SK-N-SH (cell line): ENCODE measurements at regions not wholly inside any gene's neighbourhood (a gene's known extent, or its start where the extent isn't known, plus 50 kb on each side); places are given as distances from the start of the nearest gene placed in this dataset.

Experiments
- CTCF ChIA-PET: fragments of 300-600, 350-600 bp; formaldehyde crosslinking; extraction: SDS; loops from one replicate; lab custom pipeline; 2021; lab: Yijun Ruan, JAX
- POLR2A ChIA-PET: fragments of 350-600 bp; sonication (Branson Sonifier 250); formaldehyde crosslinking; extraction: SDS; loops from one replicate; lab custom pipeline; 2020; ENCODE audit warnings: antibody characterized with exemption, inconsistent platforms; lab: Yijun Ruan, JAX
- DNase-seq: peaks from one replicate; pipeline ENCODE4 v3.0.0; 2012
- H2AFZ ChIP-seq: fragments of 200-600 bp; sonication (generic); 2 replicates; pipeline ENCODE4 v1.8.1; 2016; ENCODE audit warnings: antibody characterized with exemption, mild to moderate bottlenecking, low read depth
- H3F3A ChIP-seq: fragments of 200-600 bp; sonication (generic); replicated peaks from 2 replicates; pipeline ENCODE3; 2016; ENCODE audit warnings: antibody characterized with exemption, mild to moderate bottlenecking; ENCODE audit not compliant: insufficient read depth
- H3K27ac ChIP-seq, 2 experiments: fragments of 200-500 bp in 1 of 2; fragments of 200-600 bp in 1 of 2; sonication (Bioruptor generic) in 1 of 2; sonication (generic), shearing (Covaris generic) in 1 of 2; 2 replicates each; pipeline versions ENCODE4 v1.5.1 to v1.6.1; 2014 to 2016; ENCODE audit warnings: low read depth in 2 of 2, inconsistent platforms in 1 of 2, low read length in 1 of 2, mild to moderate bottlenecking in 1 of 2, mixed read lengths in 1 of 2
- H3K27me3 ChIP-seq: fragments of 200-600 bp; sonication (generic), shearing (Covaris generic); 2 replicates; pipeline ENCODE4 v1.6.1; 2016; ENCODE audit warnings: mixed run types; ENCODE audit not compliant: insufficient read depth
- H3K36me3 ChIP-seq, 2 experiments: fragments of 200-500 bp in 1 of 2; fragments of 200-600 bp in 1 of 2; sonication (Bioruptor generic) in 1 of 2; sonication (generic) in 1 of 2; replicated peaks in 1 of 2; 2 replicates each; pipeline versions ENCODE3 to v1.5.1; 2014 to 2016; ENCODE audit warnings: low read length in 1 of 2, mild to moderate bottlenecking in 1 of 2; ENCODE audit not compliant: insufficient read depth in 2 of 2, control insufficient read depth in 1 of 2
- H3K4me1 ChIP-seq, 2 experiments: fragments of 200-500 bp in 1 of 2; fragments of 200-600 bp in 1 of 2; sonication (Bioruptor generic) in 1 of 2; sonication (generic), shearing (Covaris generic) in 1 of 2; 2 replicates each; pipeline versions ENCODE4 v1.5.1 to v1.6.1; 2014 to 2016; ENCODE audit warnings: low read depth in 1 of 2, low read length in 1 of 2, mixed run types in 1 of 2; ENCODE audit not compliant: insufficient read depth in 2 of 2, control insufficient read depth in 1 of 2
- H3K4me2 ChIP-seq: fragments of 200-600 bp; sonication (generic), shearing (Covaris generic); 2 replicates; pipeline ENCODE4 v1.6.1; 2017; ENCODE audit warnings: mixed run types
- H3K4me3 ChIP-seq, 2 experiments: fragments of 200-500 bp in 1 of 2; fragments of 200-600 bp in 1 of 2; sonication (Bioruptor generic) in 1 of 2; sonication (generic), shearing (Covaris generic) in 1 of 2; 2 replicates each; pipeline versions ENCODE4 v1.5.1 to v1.8.1; 2014 to 2016; ENCODE audit warnings: low read depth in 2 of 2, inconsistent platforms in 1 of 2, low read length in 1 of 2, mild to moderate bottlenecking in 1 of 2, mixed read lengths in 1 of 2, moderate library complexity in 1 of 2
- H3K79me2 ChIP-seq: fragments of 200-600 bp; sonication (generic); 2 replicates; pipeline ENCODE4 v1.8.1; 2017; ENCODE audit warnings: mild to moderate bottlenecking; ENCODE audit not compliant: insufficient read depth
- H3K9ac ChIP-seq: fragments of 200-600 bp; sonication (generic); 2 replicates; pipeline ENCODE4 v1.6.1; 2017; ENCODE audit warnings: mixed run types
- H3K9me2 ChIP-seq: fragments of 200-600 bp; sonication (generic); 2 replicates; pipeline ENCODE4 v1.6.1; 2017; ENCODE audit warnings: mixed run types
- H3K9me3 ChIP-seq: fragments of 200-600 bp; sonication (generic); 2 replicates; pipeline ENCODE4 v1.6.1; 2017; ENCODE audit warnings: mixed run types, mild to moderate bottlenecking, moderate library complexity
- H4K20me1 ChIP-seq: fragments of 200-600 bp; sonication (generic); 2 replicates; pipeline ENCODE4 v1.6.1; 2017; ENCODE audit warnings: mild to moderate bottlenecking, mixed run types; ENCODE audit not compliant: insufficient read depth
- EP300 ChIP-seq, 2 experiments: IDR thresholded peaks; 2 replicates each; pipeline versions ENCODE4 v1.4.0 to v1.6.1; 2012; ENCODE audit warnings: borderline replicate concordance in 1 of 2, low read depth in 1 of 2, low read length in 1 of 2
- FOSL2 ChIP-seq: IDR thresholded peaks from 2 replicates; pipeline ENCODE4 v1.4.0; 2012; ENCODE audit warnings: low read depth, mild to moderate bottlenecking, moderate library complexity, borderline replicate concordance
- FOXJ3 ChIP-seq: sonication (generic); formaldehyde crosslinking; IDR thresholded peaks from 2 replicates; pipeline ENCODE4 v1.5.1; 2020; ENCODE audit warnings: mild to moderate bottlenecking, missing genetic modification reagents
- FOXM1 ChIP-seq: IDR thresholded peaks from 2 replicates; pipeline ENCODE4 v1.4.0; 2012; ENCODE audit warnings: low read depth, mild to moderate bottlenecking
- JUND ChIP-seq: IDR thresholded peaks from 2 replicates; pipeline ENCODE4 v1.4.0; 2012
- MXI1 ChIP-seq: IDR thresholded peaks from 2 replicates; pipeline ENCODE4 v1.6.1; 2012; ENCODE audit warnings: mild to moderate bottlenecking, low read depth, low read length, improper control_type of control experiment
- NFIC ChIP-seq: IDR thresholded peaks from 2 replicates; pipeline ENCODE4 v1.4.0; 2012; ENCODE audit warnings: borderline replicate concordance
- RAD21 ChIP-seq: IDR thresholded peaks from 2 replicates; pipeline ENCODE4 v1.6.1; 2012; ENCODE audit warnings: mild to moderate bottlenecking, low read length
- RXRA ChIP-seq: IDR thresholded peaks from 2 replicates; pipeline ENCODE4 v1.4.0; 2012; ENCODE audit warnings: low read depth, mild to moderate bottlenecking, borderline replicate concordance
- SIN3A ChIP-seq: IDR thresholded peaks from 2 replicates; pipeline ENCODE4 v1.6.1; 2012; ENCODE audit warnings: low read depth, mild to moderate bottlenecking, low read length, moderate library complexity, borderline replicate concordance
- TEAD4 ChIP-seq: IDR thresholded peaks from 2 replicates; pipeline ENCODE4 v1.4.0; 2012; ENCODE audit warnings: mild to moderate bottlenecking, borderline replicate concordance; ENCODE audit not compliant: insufficient read depth
- YY1 ChIP-seq: IDR thresholded peaks from 2 replicates; pipeline ENCODE4 v1.4.0; 2012; ENCODE audit warnings: low read depth, mild to moderate bottlenecking
- WGBS: methylation state at CpG from one replicate; pipeline ENCODE4 v1.1.6; 2017; ENCODE audit warnings: low lambda C conversion rate; 5-methylcytosine and 5-hydroxymethylcytosine counted together
- TF ChIP-seq, protein P1 (sequence below): IDR thresholded peaks from 2 replicates; pipeline ENCODE4; 2012
- TF ChIP-seq, protein P2 (sequence below): IDR thresholded peaks from 2 replicates; pipeline ENCODE4 v1.4.0; 2012; ENCODE audit warnings: low read depth, borderline replicate concordance

DNA sequence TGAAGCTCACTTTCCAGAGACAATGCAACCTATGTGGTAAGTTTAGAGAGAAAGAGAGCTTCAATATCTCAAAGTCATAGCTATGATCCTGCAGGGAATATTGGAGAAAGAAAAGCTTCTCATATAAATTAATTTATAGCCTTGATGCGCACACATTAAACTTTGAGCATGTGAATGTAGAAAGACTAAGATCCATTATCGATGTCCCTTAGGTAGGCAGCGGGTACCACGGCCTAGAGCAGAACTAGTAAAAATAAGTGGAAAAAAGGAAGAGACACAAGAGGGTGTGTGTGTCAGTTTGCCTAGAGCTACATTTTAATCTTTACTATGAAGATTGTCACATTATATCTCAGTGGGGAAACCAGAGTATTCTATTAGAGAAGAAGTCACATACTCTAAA lies 685.6 kb downstream of the AMY1C start:
- TF ChIP-seq SIN3A (no peak), RAD21 (no peak), TEAD4 (no peak), EP300 (IDR thresholded peaks at IDR 0.05; ENCODE audit: borderline replicate concordance in 1 of 2, low read depth in 1 of 2, low read length in 1 of 2) (no peak), YY1 (no peak), RXRA (no peak), FOXM1 (no peak), NFIC (no peak), JUND (no peak), MXI1 (no peak)
- TF ChIP-seq, protein P1, sequence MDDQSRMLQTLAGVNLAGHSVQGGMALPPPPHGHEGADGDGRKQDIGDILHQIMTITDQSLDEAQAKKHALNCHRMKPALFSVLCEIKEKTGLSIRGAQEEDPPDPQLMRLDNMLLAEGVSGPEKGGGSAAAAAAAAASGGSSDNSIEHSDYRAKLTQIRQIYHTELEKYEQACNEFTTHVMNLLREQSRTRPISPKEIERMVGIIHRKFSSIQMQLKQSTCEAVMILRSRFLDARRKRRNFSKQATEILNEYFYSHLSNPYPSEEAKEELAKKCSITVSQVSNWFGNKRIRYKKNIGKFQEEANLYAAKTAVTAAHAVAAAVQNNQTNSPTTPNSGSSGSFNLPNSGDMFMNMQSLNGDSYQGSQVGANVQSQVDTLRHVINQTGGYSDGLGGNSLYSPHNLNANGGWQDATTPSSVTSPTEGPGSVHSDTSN: no peak

DNA sequence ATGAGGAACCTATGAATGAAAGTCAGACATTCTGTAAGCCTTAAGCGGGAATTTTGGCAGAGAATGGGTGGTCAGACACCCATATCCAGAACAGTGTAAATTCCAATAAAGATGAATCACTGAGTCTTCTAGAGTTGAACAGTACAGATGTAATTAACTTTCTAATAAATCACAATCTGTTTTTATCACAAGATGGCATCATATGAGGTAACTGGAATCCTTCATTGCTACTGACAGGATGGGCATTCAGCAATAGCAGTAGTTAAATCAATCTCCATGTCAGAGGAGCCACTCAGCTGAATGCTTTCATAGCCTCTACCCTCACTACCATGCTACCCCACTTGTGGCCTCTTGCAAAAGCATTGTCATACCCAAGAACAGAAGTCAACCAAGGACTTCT lies 690.3 kb downstream of the AMY1C start:
- H3K36me3 ChIP-seq: no peaks in the 10 kb centered on the region
- no peak overlapping the region for H3K27ac ChIP-seq
- H3K4me2 ChIP-seq: no peak overlapping the region
- 17% methylated on average over 1 of the region's 1 CpG for whole genome bisulfite sequencing
- TF ChIP-seq, protein P2, sequence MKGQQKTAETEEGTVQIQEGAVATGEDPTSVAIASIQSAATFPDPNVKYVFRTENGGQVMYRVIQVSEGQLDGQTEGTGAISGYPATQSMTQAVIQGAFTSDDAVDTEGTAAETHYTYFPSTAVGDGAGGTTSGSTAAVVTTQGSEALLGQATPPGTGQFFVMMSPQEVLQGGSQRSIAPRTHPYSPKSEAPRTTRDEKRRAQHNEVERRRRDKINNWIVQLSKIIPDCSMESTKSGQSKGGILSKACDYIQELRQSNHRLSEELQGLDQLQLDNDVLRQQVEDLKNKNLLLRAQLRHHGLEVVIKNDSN: no peak
- TF ChIP-seq FOSL2 (no peak), RXRA (no peak), JUND (no peak), FOXJ3 (no peak)
- TF ChIP-seq, all 33 proteins: peak for 0
- Histone ChIP-seq H4K20me1 (no peaks in the 10 kb centered on the region), H3K4me1 (no peaks in the 10 kb centered on the region), H3K4me3 (no peak overlapping the region), H2AFZ (no peak overlapping the region), H3K9me3 (no peaks in the 10 kb centered on the region), H3K9me2 (no peaks in the 10 kb centered on the region), H3K9ac (no peak overlapping the region), H3K79me2 (no peaks in the 10 kb centered on the region), H3K27me3 (no peaks in the 10 kb centered on the region), H3F3A (no peaks in the 10 kb centered on the region)
- no peak for DNase-seq
- ChIA-PET POLR2A (no interaction called here), CTCF (interaction anchor here (1.3 kb wide), 1 partner anchor 18 kb away, joined by 3 read pairs; no protein-coding TSS in a partner anchor)

More for the DNA sequence above, 685.6 kb downstream of the AMY1C start:
- H4K20me1 ChIP-seq: no peaks in the 10 kb centered on the region
- 50% methylated on average over 4 of the region's 4 CpGs for WGBS
- H3K9me3 ChIP-seq: no peaks in the 10 kb centered on the region
- no peak for DNase-seq
- H3K4me1 ChIP-seq: no peaks in the 10 kb centered on the region
- no peak overlapping the region for H3K4me3 ChIP-seq
- ChIA-PET POLR2A (no interaction called here), CTCF (no interaction called here)
- no peaks in the 10 kb centered on the region for H3K79me2 ChIP-seq
- H3K27me3 ChIP-seq: no peaks in the 10 kb centered on the region
- H2AFZ ChIP-seq: no peak overlapping the region
- no peak overlapping the region for H3K9ac ChIP-seq
- H3F3A ChIP-seq: no peaks in the 10 kb centered on the region
- no peak overlapping the region for H3K27ac ChIP-seq
- no peaks in the 10 kb centered on the region for H3K9me2 ChIP-seq
- H3K4me2 ChIP-seq: no peak overlapping the region
- no peaks in the 10 kb centered on the region for H3K36me3 ChIP-seq
